ENCODE measurements at regions not wholly inside any gene's neighbourhood (a gene's known extent, or its start where the extent isn't known, plus 50 kb on each side); places are given as distances from the start of the nearest gene placed in this dataset.

DNA sequence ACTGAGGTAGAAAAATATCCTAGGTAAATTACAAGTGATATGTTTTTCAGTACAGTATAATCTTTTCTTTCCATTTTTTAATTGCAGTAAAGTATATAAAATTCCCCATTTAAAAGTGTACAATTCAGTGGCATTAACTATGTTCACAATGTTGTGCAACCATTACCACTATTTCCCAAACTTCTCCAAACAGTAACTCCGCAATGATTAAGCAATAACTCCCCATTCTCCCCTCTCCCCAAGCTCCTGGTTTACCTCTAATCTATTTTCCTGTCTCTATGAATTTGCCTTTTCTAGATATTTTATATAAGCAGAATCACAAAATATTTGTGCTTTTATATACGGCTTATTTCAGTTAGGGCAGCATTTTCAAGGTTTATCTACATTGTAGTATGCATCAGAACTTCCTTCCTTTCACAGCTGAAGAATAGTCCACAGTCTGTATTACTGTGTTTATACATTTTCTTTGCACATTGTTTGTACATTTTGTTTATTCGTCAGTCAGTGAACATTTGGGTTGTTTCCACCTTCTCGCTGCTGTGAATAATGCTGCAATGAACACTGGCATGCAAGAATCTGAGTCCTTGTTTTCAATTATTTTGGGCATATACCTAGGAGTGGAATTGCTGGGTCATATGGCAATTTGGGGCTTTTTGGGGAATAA is 110.7 kb downstream of the RPL27A start:
- H2AFZ ChIP-seq (ENCODE audit: low read length), result no peak overlapping the region
- Mint-ChIP-seq H3K27ac (no peak overlapping the region), H3K4me1 (peaks cover 19% of the 10 kb centered on the region in 2 experiments), H3K9me3 (no peaks in the 10 kb centered on the region), H3K4me3 (no peak overlapping the region), H3K36me3 (ENCODE audit: insufficient read depth in 1 of 3, low read depth in 3 of 3) (0 out of 7 replicates have a peak, but pooled peaks cover 0 to 2% (median 0%) of the 10 kb centered on the region in 3 experiments), H3K27me3 (ENCODE audit: low read depth) (no peaks in the 10 kb centered on the region)
- no peak overlapping the region for H2BK12ac ChIP-seq (ENCODE audit: insufficient read length, low read depth, low read length)
- no peak overlapping the region for H3K4me2 ChIP-seq (ENCODE audit: insufficient read depth, insufficient read length, low read length)
- no peak overlapping the region for H3K4ac ChIP-seq (ENCODE audit: low read depth, low read length)
- H3K9me3 ChIP-seq (ENCODE audit: control insufficient read depth, low read depth, low read length), result no peaks in the 10 kb centered on the region
- H3K18ac ChIP-seq (ENCODE audit: insufficient read length, low read depth, low read length), result no peak overlapping the region
- H4K8ac ChIP-seq (replicated peaks; ENCODE audit: insufficient read length, low read depth, low read length), result no peak overlapping the region
- H4K5ac ChIP-seq (ENCODE audit: insufficient read length, low read depth, low read length), result no peak overlapping the region
- no peak overlapping the region for H3T11ph ChIP-seq (ENCODE audit: low read length)
- no peak overlapping the region for H2BK20ac ChIP-seq (ENCODE audit: low read depth, low read length, poor library complexity, severe bottlenecking)
- H3K23ac ChIP-seq (ENCODE audit: insufficient read length, low read depth, low read length), result no peak overlapping the region
- H2BK5ac ChIP-seq (ENCODE audit: insufficient read length, low read length), result no peak overlapping the region
- no peak for DNase-seq
- no peaks in the 10 kb centered on the region for H3K23me2 ChIP-seq (ENCODE audit: insufficient read length, low read depth, low read length, poor library complexity, severe bottlenecking)
- H3K56ac ChIP-seq (ENCODE audit: insufficient read length, low read depth, low read length), result no peak overlapping the region
- no peak overlapping the region for H3K14ac ChIP-seq (ENCODE audit: insufficient read depth, low read length)
- H2BK15ac ChIP-seq (ENCODE audit: low read depth, low read length), result no peak overlapping the region
- H3K4me1 ChIP-seq (ENCODE audit: insufficient read depth, low read length), result peaks cover 3% of the 10 kb centered on the region; the same call in 1 of the 2 replicates
- H3K9ac ChIP-seq (ENCODE audit: extremely low read depth, insufficient read length, low read length), result no peak overlapping the region
- no peak overlapping the region for H3K27ac ChIP-seq (ENCODE audit: insufficient read length, low read depth, low read length)
- no peaks in the 10 kb centered on the region for H3K79me1 ChIP-seq (ENCODE audit: insufficient read depth, low read depth, low read length, poor library complexity, severe bottlenecking)
- no peak overlapping the region for H2AK5ac ChIP-seq (ENCODE audit: insufficient read length, low read length)
- H3K79me2 ChIP-seq (ENCODE audit: insufficient read depth, low read length), result no peaks in the 10 kb centered on the region
- no peak overlapping the region for H4K91ac ChIP-seq (ENCODE audit: insufficient read length, low read depth, low read length)
- H2BK120ac ChIP-seq (ENCODE audit: low read depth, low read length, poor library complexity, severe bottlenecking), result no peak overlapping the region
- H3K27me3 ChIP-seq (ENCODE audit: insufficient read depth, low read length), result no peaks in the 10 kb centered on the region
- TF ChIP-seq, protein P1, sequence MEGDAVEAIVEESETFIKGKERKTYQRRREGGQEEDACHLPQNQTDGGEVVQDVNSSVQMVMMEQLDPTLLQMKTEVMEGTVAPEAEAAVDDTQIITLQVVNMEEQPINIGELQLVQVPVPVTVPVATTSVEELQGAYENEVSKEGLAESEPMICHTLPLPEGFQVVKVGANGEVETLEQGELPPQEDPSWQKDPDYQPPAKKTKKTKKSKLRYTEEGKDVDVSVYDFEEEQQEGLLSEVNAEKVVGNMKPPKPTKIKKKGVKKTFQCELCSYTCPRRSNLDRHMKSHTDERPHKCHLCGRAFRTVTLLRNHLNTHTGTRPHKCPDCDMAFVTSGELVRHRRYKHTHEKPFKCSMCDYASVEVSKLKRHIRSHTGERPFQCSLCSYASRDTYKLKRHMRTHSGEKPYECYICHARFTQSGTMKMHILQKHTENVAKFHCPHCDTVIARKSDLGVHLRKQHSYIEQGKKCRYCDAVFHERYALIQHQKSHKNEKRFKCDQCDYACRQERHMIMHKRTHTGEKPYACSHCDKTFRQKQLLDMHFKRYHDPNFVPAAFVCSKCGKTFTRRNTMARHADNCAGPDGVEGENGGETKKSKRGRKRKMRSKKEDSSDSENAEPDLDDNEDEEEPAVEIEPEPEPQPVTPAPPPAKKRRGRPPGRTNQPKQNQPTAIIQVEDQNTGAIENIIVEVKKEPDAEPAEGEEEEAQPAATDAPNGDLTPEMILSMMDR (conservative IDR thresholded peaks at IDR 0.05), result no peak
- H4K20me1 ChIP-seq (ENCODE audit: control insufficient read depth, insufficient read depth, insufficient read length), result no peaks in the 10 kb centered on the region
- WGBS (ENCODE audit: extremely low coverage, insufficient read length, low lambda C conversion rate), result no CpG with 5 or more reads among the region's 4 CpGs

Measured in H9 (cell line).